K562 (cell line): ENCODE measurements at regions not wholly inside any gene's neighbourhood (a gene's known extent, or its start where the extent isn't known, plus 50 kb on each side); places are given as distances from the start of the nearest gene placed in this dataset.

Experiments
- ATAC-seq: fragments of 200-7000 bp; cut with Tn5 transposase; 3 replicates; pipeline ENCODE4 v1.9.1; 2020; ENCODE audit warnings: moderate library complexity
- BruUV-seq: library from RNA; stranded (reverse); fragments of 400-500 nt; replicated peaks from 2 replicates; lab custom pipeline; 2021; lab: Mats Ljungman, UMichigan
- CTCF ChIA-PET: fragments of 300-600 bp; formaldehyde crosslinking; extraction: SDS; loops from one replicate; lab custom pipeline; 2021; ENCODE audit warnings: low intra/inter-chr PET ratio; lab: Yijun Ruan, JAX
- POLR2A ChIA-PET: fragments of 300-600, 350-650 bp; sonication (Branson Sonifier 250); formaldehyde crosslinking; extraction: SDS; loops from one replicate; lab custom pipeline; 2021; ENCODE audit warnings: antibody characterized with exemption, inconsistent platforms; lab: Yijun Ruan, JAX
- DNase-seq, 4 experiments: peaks; one replicate each; pipeline versions ENCODE4 v3.0.0 to v3.0.0-alpha.2; 2011 to 2018; ENCODE audit warnings: low spot score in 3 of 4, mixed read lengths in 3 of 4; ENCODE audit errors: extremely low read depth in 1 of 4
- FAIRE-seq: peaks from 2 replicates; lab custom pipeline; 2011; peaks lifted over from hg19 to GRCh38; lab: Jason Lieb, UNC
- H2AFZ ChIP-seq: 2 replicates; pipeline ENCODE4 v1.6.0; 2011; ENCODE audit warnings: low read depth, low read length, control low read depth, inconsistent platforms
- H3K27ac ChIP-seq: fragments of 200-600 bp; 3 replicates; pipeline ENCODE4 v1.8.0; 2011; ENCODE audit warnings: low read depth, mild to moderate bottlenecking, control low read depth, inconsistent platforms, low read length, moderate library complexity, mixed read lengths; ENCODE audit errors: extremely low read depth
- H3K27me3 ChIP-seq, 2 experiments: fragments of 300-600 bp in 1 of 2; 2 replicates in 1 of 2; 3 replicates in 1 of 2; pipeline versions ENCODE4 v1.6.0 to v1.8.0; 2011; ENCODE audit warnings: inconsistent platforms in 2 of 2, low read length in 2 of 2, mild to moderate bottlenecking in 1 of 2, mixed read lengths in 1 of 2, moderate library complexity in 1 of 2; ENCODE audit not compliant: control insufficient read depth in 2 of 2, insufficient read depth in 2 of 2
- H3K36me3 ChIP-seq: fragments of 300-600 bp; 3 replicates; pipeline ENCODE4 v1.8.0; 2011; ENCODE audit warnings: mild to moderate bottlenecking, low read length, inconsistent platforms; ENCODE audit not compliant: control insufficient read depth, insufficient read depth
- H3K4me1 ChIP-seq, 2 experiments: fragments of 200-600 bp in 1 of 2; replicated peaks in 1 of 2; 2 replicates in 1 of 2; 3 replicates in 1 of 2; pipeline versions ENCODE4 v1.5.1 to v1.8.0; 2011; ENCODE audit warnings: inconsistent platforms in 2 of 2, low read length in 2 of 2, mild to moderate bottlenecking in 1 of 2, mixed read lengths in 1 of 2, moderate library complexity in 1 of 2; ENCODE audit not compliant: control insufficient read depth in 2 of 2, insufficient read depth in 2 of 2
- H3K4me2 ChIP-seq: 2 replicates; pipeline ENCODE4 v1.6.1; 2011; ENCODE audit warnings: low read length, control low read depth, inconsistent platforms, mixed read lengths; ENCODE audit not compliant: insufficient read depth
- H3K4me3 ChIP-seq: fragments of 200-600 bp; sonication (generic), shearing (Covaris generic); 2 replicates; pipeline ENCODE4 v1.5.1; 2016; ENCODE audit warnings: control low read depth, inconsistent platforms
- H3K79me2 ChIP-seq: fragments of 200-600 bp; 3 replicates; pipeline ENCODE4 v1.8.0; 2011; ENCODE audit warnings: low read length, inconsistent platforms; ENCODE audit not compliant: control insufficient read depth, insufficient read depth
- H3K9ac ChIP-seq, 2 experiments: 2 replicates each; pipeline versions ENCODE4 v1.6.0 to v1.6.1; 2011; ENCODE audit warnings: low read depth in 2 of 2, low read length in 2 of 2, control low read depth in 1 of 2, inconsistent platforms in 1 of 2, mild to moderate bottlenecking in 1 of 2, mixed read lengths in 1 of 2; ENCODE audit not compliant: insufficient read depth in 1 of 2
- H3K9me1 ChIP-seq: one replicate; pipeline ENCODE4 v1.6.0; 2011; ENCODE audit warnings: inconsistent platforms, mild to moderate bottlenecking, low read length, moderate library complexity; ENCODE audit not compliant: control insufficient read depth, insufficient read depth
- H3K9me3 ChIP-seq: replicated peaks from 2 replicates; pipeline ENCODE4 v1.5.1; 2011; ENCODE audit warnings: low read depth, low read length, inconsistent platforms; ENCODE audit not compliant: control insufficient read depth, insufficient read depth
- H4K20me1 ChIP-seq: replicated peaks from 2 replicates; pipeline ENCODE4 v1.6.1; 2011; ENCODE audit warnings: low read length, inconsistent platforms, mixed read lengths; ENCODE audit not compliant: control insufficient read depth, insufficient read depth
- CTCF ChIP-seq, 3 experiments: IDR thresholded peaks in 2 of 3; conservative IDR thresholded peaks in 1 of 3; 2 replicates each; pipeline ENCODE4 v1.5.1; 2011 to 2012; ENCODE audit warnings: low read length in 3 of 3, mild to moderate bottlenecking in 3 of 3, control low read depth in 2 of 3, improper control_type of control experiment in 1 of 3, inconsistent platforms in 1 of 3, low read depth in 1 of 3, mixed read lengths in 1 of 3, moderate library complexity in 1 of 3; ENCODE audit not compliant: insufficient read depth in 2 of 3
- HMG20A ChIP-seq: fragments of 450-650 bp; formaldehyde crosslinking; conservative IDR thresholded peaks from 2 replicates; pipeline ENCODE4 v1.4.0; 2020; ENCODE audit warnings: mild to moderate bottlenecking, mixed read lengths
- MTA3 ChIP-seq: fragments of 450-650 bp; formaldehyde crosslinking; IDR thresholded peaks from 2 replicates; pipeline ENCODE4 v1.6.1; 2017; ENCODE audit warnings: mild to moderate bottlenecking, borderline replicate concordance
- MYBL2 ChIP-seq, 2 experiments: fragments of 450-650 bp in 1 of 2; sonication (generic) in 1 of 2; formaldehyde crosslinking in 1 of 2; IDR thresholded peaks; 2 replicates each; pipeline versions ENCODE4 v1.6.1 to v1.8.1; 2017 to 2022; ENCODE audit warnings: borderline replicate concordance in 1 of 2, inconsistent platforms in 1 of 2, low read depth in 1 of 2, mild to moderate bottlenecking in 1 of 2, missing genetic modification reagents in 1 of 2, moderate library complexity in 1 of 2
- NFE2L1 ChIP-seq: fragments of 450-650 bp; IDR thresholded peaks from 2 replicates; pipeline ENCODE4 v1.6.1; 2016; ENCODE audit warnings: missing genetic modification characterization, low read depth, mild to moderate bottlenecking, missing compliant biosample characterization, moderate library complexity, borderline replicate concordance
- ZNF12 ChIP-seq: sonication (generic); formaldehyde crosslinking; IDR thresholded peaks from 2 replicates; pipeline ENCODE4 v1.4.0; 2020; ENCODE audit warnings: mild to moderate bottlenecking, missing genetic modification reagents
- ZNF274 ChIP-seq: IDR thresholded peaks from 2 replicates; pipeline ENCODE4 v1.6.1; 2011; ENCODE audit warnings: low read depth, mild to moderate bottlenecking, low read length, moderate library complexity, borderline replicate concordance
- ZNF41 ChIP-seq: fragments of 250-450 bp; sonication (Bioruptor Pico); conservative IDR thresholded peaks from 2 replicates; pipeline ENCODE4 v1.4.0; 2020; ENCODE audit warnings: mild to moderate bottlenecking
- ZNF449 ChIP-seq: fragments of 250-450 bp; sonication (Bioruptor Pico); IDR thresholded peaks from 2 replicates; pipeline ENCODE4 v1.8.0; 2022; ENCODE audit warnings: moderate library complexity, mild to moderate bottlenecking, inconsistent platforms
- ZNF707 ChIP-seq: fragments of 250-450 bp; sonication (Bioruptor Pico); conservative IDR thresholded peaks from 2 replicates; pipeline ENCODE4 v1.8.0; 2022; ENCODE audit warnings: inconsistent platforms, mild to moderate bottlenecking, moderate library complexity
- ZNF77 ChIP-seq: fragments of 250-450 bp; sonication (Bioruptor Pico); IDR thresholded peaks from 2 replicates; pipeline ENCODE4 v1.5.0; 2020
- WGBS: fragments of 100-300 bp; shearing (Covaris generic); methylation state at CpG from one replicate; pipeline ENCODE4 v1.1.6; 2016; ENCODE audit warnings: low coverage, mixed read lengths; ENCODE audit not compliant: insufficient coverage; ENCODE audit errors: missing lambda C conversion rate; 5-methylcytosine and 5-hydroxymethylcytosine counted together
- in situ Hi-C: fragments of 300-500 bp; cut with MboI; formaldehyde crosslinking; loops from 4 replicates; pipeline ENCODE4 v1.15.0; 2018; ENCODE audit warnings: inconsistent platforms, mixed read lengths
- intact Hi-C: fragments of 100-400 bp; cut with micrococcal nuclease; formaldehyde crosslinking; loops from 2 replicates; pipeline ENCODE4 v1.14.2; 2022
- TF ChIP-seq, protein P1 (sequence below), 2 experiments: fragments of 200-800 bp in 1 of 2; sonication (Bioruptor generic) in 1 of 2; sonication (generic) in 1 of 2; formaldehyde crosslinking in 1 of 2; IDR thresholded peaks in 1 of 2; conservative IDR thresholded peaks in 1 of 2; 2 replicates each; pipeline versions ENCODE4 v1.5.0 to v1.6.1; 2016 to 2020; ENCODE audit warnings: missing compliant biosample characterization in 1 of 2, missing genetic modification characterization in 1 of 2, missing genetic modification reagents in 1 of 2

DNA sequence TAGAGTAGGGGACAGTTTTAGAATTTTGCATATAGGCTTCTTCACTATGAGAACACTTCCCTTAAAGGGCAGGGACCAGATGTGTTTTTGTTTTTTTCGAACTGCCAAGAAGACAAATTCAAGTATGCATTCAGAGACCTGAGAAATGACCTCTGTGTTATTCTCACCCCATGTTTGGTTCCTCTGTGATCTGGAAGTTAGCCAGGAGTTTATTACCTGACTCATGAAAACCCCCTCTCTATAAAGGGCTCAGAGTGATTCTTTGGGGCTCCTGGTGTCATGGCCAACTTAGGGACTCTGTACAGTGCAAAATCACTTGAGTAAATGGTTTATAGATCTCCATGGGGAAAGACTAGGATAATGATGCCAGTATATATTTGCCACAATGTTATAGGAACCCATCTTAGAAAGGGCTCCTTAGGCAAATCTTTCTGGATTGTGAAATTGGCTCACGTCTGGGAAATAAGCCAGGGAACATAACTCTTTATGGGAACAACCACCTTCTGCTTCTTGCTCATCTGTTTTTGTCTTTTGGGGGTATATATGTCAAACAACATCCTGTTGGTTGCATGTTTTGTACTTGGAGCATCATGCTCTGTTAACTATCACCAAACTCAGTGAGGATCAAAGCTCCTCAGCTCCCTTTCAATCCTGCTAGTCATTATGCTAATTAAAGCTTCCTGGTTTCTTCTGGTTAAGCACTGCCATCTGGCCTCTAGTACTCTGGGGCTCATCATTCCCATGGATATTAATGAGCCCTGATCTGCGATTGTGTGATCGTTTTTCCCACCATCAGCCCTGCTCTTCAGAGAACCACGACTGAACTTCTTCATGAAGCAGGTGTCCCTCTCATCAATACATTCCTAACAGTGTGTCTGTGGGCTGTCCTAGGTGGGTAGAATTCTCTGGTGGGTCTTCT is 173.4 kb upstream of the CDH12 start (continued):
- TF ChIP-seq ZNF707 (no peak), ZNF274 (no peak), HMG20A (CRISPR knock-in tag) (no peak), ZNF12 (no peak), MTA3 (no peak)
- TF ChIP-seq, protein P1, sequence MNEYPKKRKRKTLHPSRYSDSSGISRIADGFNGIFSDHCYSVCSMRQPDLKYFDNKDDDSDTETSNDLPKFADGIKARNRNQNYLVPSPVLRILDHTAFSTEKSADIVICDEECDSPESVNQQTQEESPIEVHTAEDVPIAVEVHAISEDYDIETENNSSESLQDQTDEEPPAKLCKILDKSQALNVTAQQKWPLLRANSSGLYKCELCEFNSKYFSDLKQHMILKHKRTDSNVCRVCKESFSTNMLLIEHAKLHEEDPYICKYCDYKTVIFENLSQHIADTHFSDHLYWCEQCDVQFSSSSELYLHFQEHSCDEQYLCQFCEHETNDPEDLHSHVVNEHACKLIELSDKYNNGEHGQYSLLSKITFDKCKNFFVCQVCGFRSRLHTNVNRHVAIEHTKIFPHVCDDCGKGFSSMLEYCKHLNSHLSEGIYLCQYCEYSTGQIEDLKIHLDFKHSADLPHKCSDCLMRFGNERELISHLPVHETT (CRISPR knock-in tag; conservative IDR thresholded peaks at IDR 0.05 in 1 of 2, IDR thresholded peaks at IDR 0.05 in 1 of 2) = no peak
- TF ChIP-seq, all 486 proteins: peak for 0

- Histone ChIP-seq H4K20me1 (no peaks in the 10 kb centered on the region), H3K79me2 (no peaks in the 10 kb centered on the region), H3K9me1 (no peaks in the 10 kb centered on the region), H2AFZ (no peak overlapping the region), H3K36me3 (no peaks in the 10 kb centered on the region), H3K27ac (no peak overlapping the region), H3K4me2 (no peak overlapping the region), H3K27me3 (no peaks in the 10 kb centered on the region), H3K9me3 (0 out of 2 replicates have a peak, but pooled peaks cover 2% of the 10 kb centered on the region), H3K4me3 (no peak overlapping the region), H3K4me1 (no peaks in the 10 kb centered on the region), H3K9ac (no peak overlapping the region)
- in situ Hi-C loops = no loop called here
- intact Hi-C loops = no loop called here
- 0% methylated on average over 1 of the region's 1 CpG for WGBS
- no peak for FAIRE-seq
- ATAC-seq = no peak
- CTCF ChIA-PET = no interaction called here
- POLR2A ChIA-PET = no interaction called here
- DNase-seq = no peak
- no TSS peak for BruUV-seq
- TF ChIP-seq ZNF41 (CRISPR knock-in tag) = no peak
- no peak for TF ChIP-seq NFE2L1 (tag)
- no peak for TF ChIP-seq MYBL2 (IDR thresholded peaks at IDR 0.05; ENCODE audit: low read depth)
- TF ChIP-seq MYBL2 (CRISPR knock-in tag; IDR thresholded peaks at IDR 0.05; ENCODE audit: borderline replicate concordance) = no peak
- TF ChIP-seq CTCF (IDR thresholded peaks at IDR 0.05 in 2 of 3, conservative IDR thresholded peaks at IDR 0.05 in 1 of 3; ENCODE audit: insufficient read depth in 2 of 3, low read depth in 1 of 3, low read length in 3 of 3) = no peak
- no peak for TF ChIP-seq ZNF77
- TF ChIP-seq ZNF449 (CRISPR knock-in tag) = no peak
Measured at GRCh38 chr5:23025629-23026233, 172.6 kb upstream of the CDH12 start.
